SK-N-SH treated with all-trans-retinoic acid at 6 μM for 48 hours (cell line): ENCODE measurements at regions not wholly inside any gene's neighbourhood (a gene's known extent, or its start where the extent isn't known, plus 50 kb on each side); places are given as distances from the start of the nearest gene placed in this dataset.

Experiments used
- ARNTL ChIP-seq: fragments of 450-650 bp; formaldehyde crosslinking; IDR thresholded peaks from 2 replicates; pipeline ENCODE4 v1.5.0; 2020; ENCODE audit warnings: low read depth, mild to moderate bottlenecking, moderate library complexity, borderline replicate concordance
- BACH2 ChIP-seq: fragments of 250-450 bp; sonication (Bioruptor Pico); IDR thresholded peaks from 2 replicates; pipeline ENCODE4 v1.9.0; 2021; ENCODE audit warnings: mild to moderate bottlenecking, borderline replicate concordance
- CSDC2 ChIP-seq: fragments of 250-450 bp; sonication (Bioruptor Pico); IDR thresholded peaks from 2 replicates; pipeline ENCODE4 v1.5.0; 2020; ENCODE audit warnings: mild to moderate bottlenecking, moderate library complexity
- ESRRG ChIP-seq: fragments of 250-450 bp; sonication (Bioruptor Pico); IDR thresholded peaks from 2 replicates; pipeline ENCODE4 v1.6.1; 2021; ENCODE audit warnings: mild to moderate bottlenecking
- ISL1 ChIP-seq: fragments of 250-450 bp; sonication (Bioruptor Pico); IDR thresholded peaks from 2 replicates; pipeline ENCODE4 v2.1.2; 2022; ENCODE audit warnings: mild to moderate bottlenecking, moderate library complexity
- RARB ChIP-seq: fragments of 250-450 bp; sonication (Bioruptor Pico); IDR thresholded peaks from 2 replicates; pipeline ENCODE4 v1.8.0; 2021; ENCODE audit warnings: mild to moderate bottlenecking, moderate library complexity
- TOX ChIP-seq: fragments of 250-450 bp; sonication (Bioruptor Pico); IDR thresholded peaks from 2 replicates; pipeline ENCODE4 v1.8.0; 2021; ENCODE audit warnings: mild to moderate bottlenecking, moderate library complexity, borderline replicate concordance
- TF ChIP-seq, protein P1 (sequence below): fragments of 250-450 bp; sonication (Bioruptor Pico); IDR thresholded peaks from 2 replicates; pipeline ENCODE4 v1.8.0; 2020; ENCODE audit warnings: mild to moderate bottlenecking, moderate library complexity, borderline replicate concordance
- TF ChIP-seq, protein P2 (sequence below): fragments of 250-450 bp; sonication (Bioruptor Pico); IDR thresholded peaks from 2 replicates; pipeline ENCODE4 v1.5.1; 2021; ENCODE audit warnings: mild to moderate bottlenecking, moderate library complexity

DNA sequence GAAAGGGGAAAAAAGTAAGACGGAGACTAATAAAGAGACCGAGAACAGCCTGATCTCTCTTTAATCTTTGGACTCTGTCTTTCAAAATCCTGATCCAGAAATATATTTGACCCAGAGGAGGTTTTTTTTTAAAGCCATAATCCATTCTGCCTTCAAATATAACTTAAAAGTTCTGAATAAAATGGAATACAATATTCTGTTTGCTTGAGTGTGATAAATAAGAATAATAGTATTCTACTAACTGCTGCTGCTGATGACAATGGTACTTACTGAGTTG, 1196.0 kb downstream of the GALC start:
- TF ChIP-seq CSDC2, result no peak
- no peak for TF ChIP-seq ARNTL (CRISPR knock-in tag)
- TF ChIP-seq ISL1 (CRISPR knock-in tag), result no peak
- TF ChIP-seq, protein P1, sequence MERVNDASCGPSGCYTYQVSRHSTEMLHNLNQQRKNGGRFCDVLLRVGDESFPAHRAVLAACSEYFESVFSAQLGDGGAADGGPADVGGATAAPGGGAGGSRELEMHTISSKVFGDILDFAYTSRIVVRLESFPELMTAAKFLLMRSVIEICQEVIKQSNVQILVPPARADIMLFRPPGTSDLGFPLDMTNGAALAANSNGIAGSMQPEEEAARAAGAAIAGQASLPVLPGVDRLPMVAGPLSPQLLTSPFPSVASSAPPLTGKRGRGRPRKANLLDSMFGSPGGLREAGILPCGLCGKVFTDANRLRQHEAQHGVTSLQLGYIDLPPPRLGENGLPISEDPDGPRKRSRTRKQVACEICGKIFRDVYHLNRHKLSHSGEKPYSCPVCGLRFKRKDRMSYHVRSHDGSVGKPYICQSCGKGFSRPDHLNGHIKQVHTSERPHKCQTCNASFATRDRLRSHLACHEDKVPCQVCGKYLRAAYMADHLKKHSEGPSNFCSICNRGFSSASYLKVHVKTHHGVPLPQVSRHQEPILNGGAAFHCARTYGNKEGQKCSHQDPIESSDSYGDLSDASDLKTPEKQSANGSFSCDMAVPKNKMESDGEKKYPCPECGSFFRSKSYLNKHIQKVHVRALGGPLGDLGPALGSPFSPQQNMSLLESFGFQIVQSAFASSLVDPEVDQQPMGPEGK (CRISPR knock-in tag), result no peak
- TF ChIP-seq BACH2 (CRISPR knock-in tag), result no peak
- TF ChIP-seq RARB, result no peak
- TF ChIP-seq TOX (CRISPR knock-in tag), result no peak
- no peak for TF ChIP-seq ESRRG (CRISPR knock-in tag)
- TF ChIP-seq, protein P2, sequence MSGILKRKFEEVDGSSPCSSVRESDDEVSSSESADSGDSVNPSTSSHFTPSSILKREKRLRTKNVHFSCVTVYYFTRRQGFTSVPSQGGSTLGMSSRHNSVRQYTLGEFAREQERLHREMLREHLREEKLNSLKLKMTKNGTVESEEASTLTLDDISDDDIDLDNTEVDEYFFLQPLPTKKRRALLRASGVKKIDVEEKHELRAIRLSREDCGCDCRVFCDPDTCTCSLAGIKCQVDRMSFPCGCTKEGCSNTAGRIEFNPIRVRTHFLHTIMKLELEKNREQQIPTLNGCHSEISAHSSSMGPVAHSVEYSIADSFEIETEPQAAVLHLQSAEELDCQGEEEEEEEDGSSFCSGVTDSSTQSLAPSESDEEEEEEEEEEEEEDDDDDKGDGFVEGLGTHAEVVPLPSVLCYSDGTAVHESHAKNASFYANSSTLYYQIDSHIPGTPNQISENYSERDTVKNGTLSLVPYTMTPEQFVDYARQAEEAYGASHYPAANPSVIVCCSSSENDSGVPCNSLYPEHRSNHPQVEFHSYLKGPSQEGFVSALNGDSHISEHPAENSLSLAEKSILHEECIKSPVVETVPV (CRISPR knock-in tag), result no peak
